ENCODE measurements at regions not wholly inside any gene's neighbourhood (a gene's known extent, or its start where the extent isn't known, plus 50 kb on each side); places are given as distances from the start of the nearest gene placed in this dataset.
"Not testable (repeated sequence)": the region's sequence is repeated elsewhere in the genome, so short reads cannot be mapped to it uniquely, and the experiment has no call there.

GRCh38 chr13:63843766-63844699 is 2428.4 kb upstream of the PCDH20 start:
- no peak for DNase-seq

DNA sequence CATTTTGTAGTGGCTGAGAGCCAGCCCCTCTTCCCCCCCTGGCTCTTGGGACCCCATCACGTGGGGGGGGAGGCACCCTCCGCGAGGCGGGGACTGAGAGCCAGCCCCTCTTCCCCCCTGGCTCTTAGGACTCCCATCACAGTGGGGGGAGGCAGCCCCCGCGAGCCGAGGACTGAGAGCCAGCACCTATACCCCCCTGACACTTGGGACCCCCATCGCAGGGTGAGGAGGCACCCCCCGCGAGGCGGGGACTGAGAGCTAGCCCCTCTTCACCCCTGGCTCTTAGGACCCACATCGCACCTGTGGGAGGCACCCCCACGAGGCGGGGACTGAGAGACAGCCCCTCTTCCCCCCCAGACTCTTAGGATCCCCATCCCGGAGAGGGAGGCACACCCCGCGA is 2426.5 kb upstream of the PCDH20 start:
- no peak for DNase-seq

- DNase-seq = no peak
Measured at GRCh38 chr13:63840551-63841421, 2425.1 kb upstream of the PCDH20 start.

GRCh38 chr13:63838366-63839110 is 2422.9 kb upstream of the PCDH20 start:
- DNase-seq = no peak

GRCh38 chr13:63837701-63838100 is 2422.1 kb upstream of the PCDH20 start:
- DNase-seq = not testable (repeated sequence)

DNA sequence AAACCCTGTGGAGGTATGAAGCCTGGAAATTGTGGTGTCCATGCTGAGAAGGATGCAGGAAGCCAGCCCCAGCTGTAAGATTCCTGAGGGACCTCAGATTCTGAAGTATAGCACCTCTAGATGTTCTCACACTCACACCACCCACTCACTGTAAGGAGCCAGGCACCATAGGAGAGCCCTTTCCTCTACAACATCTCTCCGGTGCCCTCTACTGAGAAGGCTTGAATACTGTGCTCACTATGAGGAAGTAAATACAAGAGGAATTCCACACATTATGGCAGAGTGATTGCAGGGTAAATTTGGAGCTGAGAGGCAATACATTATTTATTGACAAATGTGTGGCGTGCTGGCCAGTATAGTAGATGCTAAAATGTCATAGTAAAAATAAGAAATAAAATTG is 2414.0 kb upstream of the PCDH20 start:
- DNase-seq = not testable (repeated sequence)

DNA sequence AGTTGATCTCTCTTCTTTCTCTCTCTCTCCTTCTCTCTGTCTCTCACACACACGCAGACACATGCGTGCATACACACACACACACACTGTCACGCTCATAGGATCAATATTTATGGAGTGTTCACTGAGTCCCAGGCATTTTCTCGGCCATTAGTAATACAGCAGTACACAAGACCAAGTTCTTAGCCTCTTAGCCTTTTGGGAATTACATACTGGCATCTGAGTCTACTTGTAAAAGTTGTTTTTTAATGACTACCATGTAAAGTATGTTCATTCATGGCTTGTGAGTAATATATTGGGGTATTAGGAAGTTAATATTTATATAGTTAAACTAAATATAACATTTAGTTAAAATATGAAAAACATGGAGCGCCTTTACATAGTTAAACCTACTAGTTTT is 2406.1 kb upstream of the PCDH20 start:
- DNase-seq = not testable (repeated sequence)

DNA sequence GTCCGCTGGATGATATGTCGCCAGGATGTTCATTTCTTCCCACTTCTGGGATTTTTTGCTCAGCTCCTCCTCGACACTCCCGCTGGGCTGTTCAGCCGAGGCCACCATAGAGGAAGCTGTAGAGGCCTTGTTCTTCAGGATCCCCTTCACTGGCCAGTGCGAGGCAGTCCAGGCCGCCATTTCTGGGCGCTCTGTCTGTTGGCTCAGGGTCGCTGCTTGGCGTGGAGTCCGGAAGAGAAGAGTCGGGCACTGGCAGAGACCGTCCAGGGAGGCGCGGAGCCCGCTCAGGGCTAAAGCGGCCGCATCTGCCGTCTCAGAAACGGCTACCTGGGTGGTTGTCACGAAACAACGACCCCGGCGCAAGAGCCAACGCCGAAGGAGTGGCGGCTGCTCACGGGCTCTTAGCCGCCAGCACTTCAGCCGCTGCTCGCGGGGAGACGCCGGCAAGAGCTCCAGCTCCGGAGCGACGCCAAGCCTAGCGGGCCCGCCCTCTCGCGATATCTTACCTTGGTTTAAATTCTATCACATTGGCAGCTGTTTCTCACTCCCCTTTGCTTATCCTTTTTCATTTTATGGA is 2395.9 kb upstream of the PCDH20 start:
- not testable (repeated sequence) for DNase-seq

- not testable (repeated sequence) for DNase-seq
Measured at GRCh38 chr13:63791134-63791533, 2375.5 kb upstream of the PCDH20 start.

GRCh38 chr13:63774133-63774532 is 2358.5 kb upstream of the PCDH20 start:
- DNase-seq = no peak

GRCh38 chr13:63773476-63773875 is 2357.8 kb upstream of the PCDH20 start:
- DNase-seq = no peak

DNA sequence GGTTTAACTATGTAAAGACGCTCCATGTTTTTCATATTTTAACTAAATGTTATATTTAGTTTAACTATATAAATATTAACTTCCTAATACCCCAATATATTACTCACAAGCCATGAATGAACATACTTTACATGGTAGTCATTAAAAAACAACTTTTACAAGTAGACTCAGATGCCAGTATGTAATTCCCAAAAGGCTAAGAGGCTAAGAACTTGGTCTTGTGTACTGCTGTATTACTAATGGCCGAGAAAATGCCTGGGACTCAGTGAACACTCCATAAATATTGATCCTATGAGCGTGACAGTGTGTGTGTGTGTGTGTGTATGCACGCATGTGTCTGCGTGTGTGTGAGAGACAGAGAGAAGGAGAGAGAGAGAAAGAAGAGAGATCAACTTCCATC is 2342.0 kb upstream of the PCDH20 start:
- DNase-seq = not testable (repeated sequence)

- not testable (repeated sequence) for DNase-seq
Measured at GRCh38 chr13:63749857-63750256, 2334.2 kb upstream of the PCDH20 start.

DNA sequence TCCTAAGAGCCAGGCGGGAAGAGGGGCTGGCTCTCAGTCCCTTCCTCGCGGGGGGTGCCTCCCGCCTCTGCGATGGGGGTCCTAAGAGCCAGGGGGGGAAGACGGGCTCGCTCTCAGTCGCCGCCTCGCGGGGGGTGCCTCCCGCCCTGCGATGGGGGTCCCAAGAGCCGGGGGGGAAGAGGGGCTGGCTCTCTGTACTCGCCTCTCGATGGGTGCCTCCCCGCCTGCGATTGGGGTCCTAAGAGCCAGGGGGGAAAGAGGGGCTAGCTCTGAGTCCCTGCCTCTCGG is 2326.1 kb upstream of the PCDH20 start:
- DNase-seq = not testable (repeated sequence)

GRCh38 chr13:63741029-63741813 is 2325.6 kb upstream of the PCDH20 start:
- DNase-seq = no peak

GRCh38 chr13:63739112-63739735 is 2323.6 kb upstream of the PCDH20 start:
- DNase-seq = not testable (repeated sequence)

GRCh38 chr13:63737418-63737817 is 2321.8 kb upstream of the PCDH20 start:
- DNase-seq = no peak

- no peak for DNase-seq
Measured at GRCh38 chr13:63731896-63732295, 2316.2 kb upstream of the PCDH20 start.

GRCh38 chr13:63712159-63712558 is 2296.5 kb upstream of the PCDH20 start:
- DNase-seq = not testable (repeated sequence)

DNA sequence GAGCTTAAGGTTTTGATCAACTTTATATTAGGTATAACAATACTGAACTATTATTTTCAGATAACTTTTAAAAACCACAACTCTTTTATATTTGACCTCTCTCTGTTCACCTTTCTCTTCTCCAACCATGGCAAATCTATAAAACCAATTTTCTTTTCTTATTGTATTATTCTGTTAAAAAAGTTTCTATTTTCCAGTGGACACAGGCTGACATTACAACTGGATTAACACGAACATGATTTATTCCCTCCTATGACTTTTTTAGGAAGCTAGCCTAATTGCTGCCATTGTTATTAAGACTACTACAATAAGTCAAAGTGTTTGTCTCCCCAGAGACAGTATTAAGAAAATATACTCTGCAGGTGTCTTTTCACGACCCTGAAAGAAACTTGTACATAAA is 2291.1 kb upstream of the PCDH20 start:
- no peak for DNase-seq

GRCh38 chr13:63704521-63704920 is 2288.9 kb upstream of the PCDH20 start:
- DNase-seq = no peak
